ENCODE measurements at regions not wholly inside any gene's neighbourhood (a gene's known extent, or its start where the extent isn't known, plus 50 kb on each side); places are given as distances from the start of the nearest gene placed in this dataset.

GRCh38 chr16:86240716-86241363, 269.5 kb upstream of the FOXF1 start:
- TF ChIP-seq, protein P1, sequence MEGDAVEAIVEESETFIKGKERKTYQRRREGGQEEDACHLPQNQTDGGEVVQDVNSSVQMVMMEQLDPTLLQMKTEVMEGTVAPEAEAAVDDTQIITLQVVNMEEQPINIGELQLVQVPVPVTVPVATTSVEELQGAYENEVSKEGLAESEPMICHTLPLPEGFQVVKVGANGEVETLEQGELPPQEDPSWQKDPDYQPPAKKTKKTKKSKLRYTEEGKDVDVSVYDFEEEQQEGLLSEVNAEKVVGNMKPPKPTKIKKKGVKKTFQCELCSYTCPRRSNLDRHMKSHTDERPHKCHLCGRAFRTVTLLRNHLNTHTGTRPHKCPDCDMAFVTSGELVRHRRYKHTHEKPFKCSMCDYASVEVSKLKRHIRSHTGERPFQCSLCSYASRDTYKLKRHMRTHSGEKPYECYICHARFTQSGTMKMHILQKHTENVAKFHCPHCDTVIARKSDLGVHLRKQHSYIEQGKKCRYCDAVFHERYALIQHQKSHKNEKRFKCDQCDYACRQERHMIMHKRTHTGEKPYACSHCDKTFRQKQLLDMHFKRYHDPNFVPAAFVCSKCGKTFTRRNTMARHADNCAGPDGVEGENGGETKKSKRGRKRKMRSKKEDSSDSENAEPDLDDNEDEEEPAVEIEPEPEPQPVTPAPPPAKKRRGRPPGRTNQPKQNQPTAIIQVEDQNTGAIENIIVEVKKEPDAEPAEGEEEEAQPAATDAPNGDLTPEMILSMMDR (IDR thresholded peaks at IDR 0.05; ENCODE audit: insufficient read depth, low read depth, low read length): no peak
- TF ChIP-seq EZH2 (IDR thresholded peaks at IDR 0.05; ENCODE audit: insufficient read depth, low read length): no peak

All from astrocyte (in vitro differentiated cells and primary cell).